C4-2B (cell line): ENCODE measurements at regions not wholly inside any gene's neighbourhood (a gene's known extent, or its start where the extent isn't known, plus 50 kb on each side); places are given as distances from the start of the nearest gene placed in this dataset.

Source experiments
- CTCF ChIP-seq: fragments of 450-650 bp; conservative IDR thresholded peaks from 2 replicates; pipeline ENCODE4 v1.5.1; 2017; ENCODE audit warnings: mild to moderate bottlenecking
- ZFX ChIP-seq: fragments of 450-650 bp; IDR thresholded peaks from 2 replicates; pipeline ENCODE4 v1.6.1; 2017

- TF ChIP-seq CTCF (no peak), ZFX (no peak)
Measured at GRCh38 chr4:185889585-185889984, 77.6 kb upstream of the SORBS2 start.
